ENCODE measurements at regions not wholly inside any gene's neighbourhood (a gene's known extent, or its start where the extent isn't known, plus 50 kb on each side); places are given as distances from the start of the nearest gene placed in this dataset.

DNA sequence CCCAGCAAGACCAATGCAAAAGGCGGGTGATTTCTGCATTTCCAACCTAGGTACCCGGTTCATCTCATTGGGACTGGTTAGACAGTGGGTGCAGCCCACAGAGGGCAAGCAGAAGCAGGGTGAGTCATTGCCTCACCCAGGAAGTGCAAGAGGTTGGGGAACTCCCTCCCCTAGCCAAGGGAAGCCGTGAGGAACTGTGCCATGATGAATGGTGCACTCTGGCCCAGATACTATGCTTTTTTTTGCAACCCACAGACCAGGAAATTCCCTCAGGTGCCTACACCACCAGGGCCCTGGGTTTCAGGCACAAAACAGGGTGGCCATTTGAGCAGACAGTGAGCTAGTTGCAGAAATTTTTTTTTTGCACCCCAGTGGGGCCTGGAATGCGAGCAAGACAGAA, 662.6 kb upstream of the ACVR2A start:
- TF ChIP-seq, protein P1, sequence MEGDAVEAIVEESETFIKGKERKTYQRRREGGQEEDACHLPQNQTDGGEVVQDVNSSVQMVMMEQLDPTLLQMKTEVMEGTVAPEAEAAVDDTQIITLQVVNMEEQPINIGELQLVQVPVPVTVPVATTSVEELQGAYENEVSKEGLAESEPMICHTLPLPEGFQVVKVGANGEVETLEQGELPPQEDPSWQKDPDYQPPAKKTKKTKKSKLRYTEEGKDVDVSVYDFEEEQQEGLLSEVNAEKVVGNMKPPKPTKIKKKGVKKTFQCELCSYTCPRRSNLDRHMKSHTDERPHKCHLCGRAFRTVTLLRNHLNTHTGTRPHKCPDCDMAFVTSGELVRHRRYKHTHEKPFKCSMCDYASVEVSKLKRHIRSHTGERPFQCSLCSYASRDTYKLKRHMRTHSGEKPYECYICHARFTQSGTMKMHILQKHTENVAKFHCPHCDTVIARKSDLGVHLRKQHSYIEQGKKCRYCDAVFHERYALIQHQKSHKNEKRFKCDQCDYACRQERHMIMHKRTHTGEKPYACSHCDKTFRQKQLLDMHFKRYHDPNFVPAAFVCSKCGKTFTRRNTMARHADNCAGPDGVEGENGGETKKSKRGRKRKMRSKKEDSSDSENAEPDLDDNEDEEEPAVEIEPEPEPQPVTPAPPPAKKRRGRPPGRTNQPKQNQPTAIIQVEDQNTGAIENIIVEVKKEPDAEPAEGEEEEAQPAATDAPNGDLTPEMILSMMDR (IDR thresholded peaks at IDR 0.05), result no peak
- no peak for TF ChIP-seq POLR2A (IDR thresholded peaks at IDR 0.05)

All from uterus (tissue), 2 donors.